H1 (cell line): ENCODE measurements at regions not wholly inside any gene's neighbourhood (a gene's known extent, or its start where the extent isn't known, plus 50 kb on each side); places are given as distances from the start of the nearest gene placed in this dataset.

Experiments
- CTCF ChIA-PET: fragments of 300-600 bp; sonication (Branson Sonifier 250); formaldehyde crosslinking; loops from one replicate; lab custom pipeline; 2021; ENCODE audit not compliant: partially characterized antibody; lab: Charles Lee
- POLR2A ChIA-PET: fragments of 300-600 bp; sonication (Branson Sonifier 250); formaldehyde crosslinking; loops from one replicate; lab custom pipeline; 2021; ENCODE audit warnings: inconsistent platforms; ENCODE audit not compliant: partially characterized antibody; lab: Charles Lee
- DNase-seq, 2 experiments: peaks; one replicate each; pipeline versions ENCODE4 v3.0.0 to v3.0.0-alpha.2; 2010 to 2022; ENCODE audit warnings: low spot score in 2 of 2, low read depth in 1 of 2, mixed read lengths in 1 of 2
- FAIRE-seq: peaks from 2 replicates; lab custom pipeline; 2011; peaks lifted over from hg19 to GRCh38; lab: Jason Lieb, UNC
- H2AFZ ChIP-seq: 2 replicates; pipeline ENCODE4 v1.8.1; 2012; ENCODE audit warnings: low read length, inconsistent platforms
- H2AK5ac ChIP-seq: 2 replicates; pipeline ENCODE4 v1.6.1; 2013; ENCODE audit warnings: low read depth, low read length
- H2BK120ac ChIP-seq: replicated peaks from 2 replicates; pipeline ENCODE3; 2013; ENCODE audit warnings: low read depth, low read length, inconsistent platforms
- H2BK12ac ChIP-seq: 2 replicates; pipeline ENCODE4 v1.6.1; 2013; ENCODE audit warnings: low read depth, low read length
- H2BK15ac ChIP-seq: 2 replicates; pipeline ENCODE4 v1.6.1; 2013; ENCODE audit warnings: low read length
- H2BK20ac ChIP-seq: 2 replicates; pipeline ENCODE4 v1.6.1; 2013; ENCODE audit warnings: low read length
- H2BK5ac ChIP-seq: 2 replicates; pipeline ENCODE4 v1.6.1; 2013; ENCODE audit warnings: low read depth, low read length
- H3K14ac ChIP-seq: 2 replicates; pipeline ENCODE4 v1.6.1; 2013; ENCODE audit warnings: inconsistent platforms; ENCODE audit not compliant: insufficient read length
- H3K18ac ChIP-seq: 2 replicates; pipeline ENCODE4 v1.6.1; 2013; ENCODE audit warnings: low read length; ENCODE audit errors: extremely low read depth
- H3K23ac ChIP-seq: 2 replicates; pipeline ENCODE4 v1.6.1; 2013; ENCODE audit warnings: inconsistent platforms; ENCODE audit not compliant: insufficient read length
- H3K23me2 ChIP-seq: 2 replicates; pipeline ENCODE4 v1.6.1; 2013; ENCODE audit warnings: low read depth, low read length
- H3K27ac ChIP-seq: 2 replicates; pipeline ENCODE4 v1.6.1; 2011; ENCODE audit warnings: low read depth, low read length, inconsistent platforms
- H3K27me3 ChIP-seq, 4 experiments: replicated peaks in 1 of 4; 1 replicate in 1 of 4; 2 replicates in 3 of 4; pipeline versions ENCODE4 v1.6.1 to v1.8.1; 2011 to 2013; ENCODE audit warnings: low read length in 3 of 4, mild to moderate bottlenecking in 3 of 4, inconsistent platforms in 2 of 4, mixed read lengths in 2 of 4, moderate library complexity in 1 of 4; ENCODE audit not compliant: control insufficient read depth in 3 of 4, insufficient read depth in 3 of 4; ENCODE audit errors: extremely low read depth in 1 of 4
- H3K36me3 ChIP-seq, 4 experiments: 2 replicates each; pipeline versions ENCODE4 v1.6.1 to v1.8.1; 2011 to 2013; ENCODE audit warnings: mild to moderate bottlenecking in 4 of 4, low read length in 3 of 4, moderate library complexity in 2 of 4, control low read depth in 1 of 4, inconsistent platforms in 1 of 4; ENCODE audit not compliant: insufficient read depth in 4 of 4, control insufficient read depth in 2 of 4
- H3K4ac ChIP-seq: replicated peaks from 2 replicates; pipeline ENCODE3; 2013; ENCODE audit warnings: low read length, low read depth, mixed read lengths, inconsistent platforms; ENCODE audit not compliant: insufficient read length
- H3K4me1 ChIP-seq, 4 experiments: replicated peaks in 1 of 4; 1 replicate in 1 of 4; 2 replicates in 3 of 4; pipeline versions ENCODE4 v1.6.1 to v1.8.1; 2011 to 2013; ENCODE audit warnings: low read length in 3 of 4, inconsistent platforms in 2 of 4, mixed read lengths in 1 of 4; ENCODE audit not compliant: insufficient read depth in 4 of 4, control insufficient read depth in 3 of 4
- H3K4me2 ChIP-seq, 2 experiments: 2 replicates each; pipeline versions ENCODE4 v1.6.1 to v1.8.1; 2011 to 2013; ENCODE audit warnings: low read depth in 2 of 2, low read length in 2 of 2, control low read depth in 1 of 2, inconsistent platforms in 1 of 2, mild to moderate bottlenecking in 1 of 2; ENCODE audit not compliant: insufficient read depth in 1 of 2
- H3K4me3 ChIP-seq, 4 experiments: fragments of 200-600, 300-600 bp in 1 of 4; sonication (generic), shearing (Covaris generic), sonication (Bioruptor Twin) in 1 of 4; 2 replicates each; pipeline versions ENCODE4 v1.5.1 to v1.8.1; 2011 to 2016; ENCODE audit warnings: low read length in 4 of 4, low read depth in 3 of 4, control low read depth in 2 of 4, inconsistent platforms in 2 of 4, mild to moderate bottlenecking in 2 of 4, mixed read lengths in 1 of 4, moderate library complexity in 1 of 4; ENCODE audit not compliant: insufficient read depth in 2 of 4; ENCODE audit errors: extremely low read depth in 1 of 4
- H3K56ac ChIP-seq: replicated peaks from 2 replicates; pipeline ENCODE3; 2013; ENCODE audit warnings: low read depth, mild to moderate bottlenecking, mixed read lengths, low read length, inconsistent platforms; ENCODE audit not compliant: insufficient read length
- H3K79me1 ChIP-seq: 2 replicates; pipeline ENCODE4 v1.6.1; 2013; ENCODE audit warnings: low read depth, low read length, control low read depth
- H3K79me2 ChIP-seq, 2 experiments: 2 replicates each; pipeline versions ENCODE4 v1.6.1 to v1.8.1; 2012 to 2013; ENCODE audit warnings: low read length in 2 of 2, mild to moderate bottlenecking in 2 of 2, inconsistent platforms in 1 of 2; ENCODE audit not compliant: insufficient read depth in 2 of 2, control insufficient read depth in 1 of 2
- H3K9ac ChIP-seq, 4 experiments: replicated peaks in 1 of 4; 1 replicate in 1 of 4; 2 replicates in 3 of 4; pipeline versions ENCODE4 v1.6.1 to v1.8.1; 2011 to 2013; ENCODE audit warnings: low read depth in 3 of 4, low read length in 3 of 4, control low read depth in 2 of 4, mild to moderate bottlenecking in 2 of 4, moderate library complexity in 2 of 4, inconsistent platforms in 1 of 4; ENCODE audit errors: extremely low read depth in 1 of 4
- H3K9me3 ChIP-seq, 2 experiments: 2 replicates each; pipeline versions ENCODE4 v1.6.1 to v1.8.1; 2012 to 2013; ENCODE audit warnings: mild to moderate bottlenecking in 2 of 2, moderate library complexity in 2 of 2, control low read depth in 1 of 2, inconsistent platforms in 1 of 2, low read depth in 1 of 2, low read length in 1 of 2, mixed read lengths in 1 of 2; ENCODE audit not compliant: insufficient read depth in 2 of 2
- H4K20me1 ChIP-seq, 2 experiments: replicated peaks in 1 of 2; 2 replicates each; pipeline versions ENCODE3 to v1.8.1; 2011 to 2013; ENCODE audit warnings: inconsistent platforms in 2 of 2, low read length in 2 of 2, mild to moderate bottlenecking in 1 of 2; ENCODE audit not compliant: insufficient read depth in 2 of 2, control insufficient read depth in 1 of 2
- H4K5ac ChIP-seq: 2 replicates; pipeline ENCODE4 v1.6.1; 2013; ENCODE audit warnings: low read length, low read depth, mixed read lengths, inconsistent platforms; ENCODE audit not compliant: insufficient read length
- H4K8ac ChIP-seq: 2 replicates; pipeline ENCODE4 v1.8.0; 2013; ENCODE audit warnings: mild to moderate bottlenecking, moderate library complexity, low read length, inconsistent platforms; ENCODE audit not compliant: insufficient read depth; ENCODE audit errors: extremely low read depth
- H4K91ac ChIP-seq: replicated peaks from 2 replicates; pipeline ENCODE3; 2013; ENCODE audit warnings: low read length, mixed read lengths, inconsistent platforms; ENCODE audit not compliant: insufficient read length
- CHD1 ChIP-seq: IDR thresholded peaks from 2 replicates; pipeline ENCODE4 v1.6.1; 2012; ENCODE audit warnings: low read depth, low read length, improper control_type of control experiment
- HDAC2 ChIP-seq, 2 experiments: fragments of 300-600 bp in 1 of 2; sonication (generic) in 1 of 2; IDR thresholded peaks; 2 replicates each; pipeline ENCODE4 v1.6.1; 2011 to 2012; ENCODE audit warnings: low read depth in 2 of 2, low read length in 2 of 2, mild to moderate bottlenecking in 2 of 2, moderate library complexity in 2 of 2, borderline replicate concordance in 1 of 2, inconsistent platforms in 1 of 2
- WGBS, 2 experiments: shearing (Covaris generic) in 1 of 2; methylation state at CpG; one replicate each; pipeline versions ENCODE4 v1.1.6 to v1.1.7; 2013 to 2015; ENCODE audit warnings: low lambda C conversion rate in 2 of 2, mixed read lengths in 2 of 2, inconsistent platforms in 1 of 2, low coverage in 1 of 2, missing lambda C conversion rate in 1 of 2; ENCODE audit not compliant: insufficient replicate concordance in 2 of 2, insufficient coverage in 1 of 2, insufficient read length in 1 of 2; ENCODE audit errors: extremely low coverage in 1 of 2, missing lambda C conversion rate in 1 of 2; 5-methylcytosine and 5-hydroxymethylcytosine counted together

- Histone ChIP-seq H3K36me3 (no peaks in the 10 kb centered on the region), H4K91ac (no peak overlapping the region), H2BK5ac (no peak overlapping the region), H4K8ac (no peak overlapping the region), H3K79me1 (no peaks in the 10 kb centered on the region), H3K4me3 (no peak overlapping the region), H3K27me3 (no peaks in the 10 kb centered on the region), H3K18ac (no peak overlapping the region), H2BK15ac (no peak overlapping the region), H3K9ac (no peak overlapping the region), H3K27ac (no peak overlapping the region), H2AFZ (no peak overlapping the region), H4K20me1 (no peaks in the 10 kb centered on the region), H3K23me2 (no peaks in the 10 kb centered on the region), H2BK20ac (no peak overlapping the region), H3K4me1 (no peaks in the 10 kb centered on the region; a peak in 1 of 7 replicates), H3K4me2 (no peak overlapping the region), H3K9me3 (no peaks in the 10 kb centered on the region), H3K79me2 (no peaks in the 10 kb centered on the region), H2BK120ac (no peak overlapping the region), H2AK5ac (no peak overlapping the region), H4K5ac (no peak overlapping the region), H3K14ac (no peak overlapping the region), H3K56ac (no peak overlapping the region), H3K4ac (no peak overlapping the region), H3K23ac (no peak overlapping the region), H2BK12ac (no peak overlapping the region)
- ChIA-PET POLR2A (no interaction called here), CTCF (no interaction called here)
- FAIRE-seq, result no peak
- no peak for DNase-seq
- WGBS, 2 experiments, result 77% methylated on average over 2 of the region's 2 CpGs; no CpG with 5 or more reads in 1 of the 2 experiments
- TF ChIP-seq HDAC2 (IDR thresholded peaks at IDR 0.05; ENCODE audit: borderline replicate concordance in 1 of 2, low read depth in 2 of 2, low read length in 2 of 2) (no peak), CHD1 (no peak)
Measured at GRCh38 chr21:38996355-38996754, 186.9 kb downstream of the PSMG1 start.
